Urinary bladder (tissue), 3 donors: ENCODE measurements at regions not wholly inside any gene's neighbourhood (a gene's known extent, or its start where the extent isn't known, plus 50 kb on each side); places are given as distances from the start of the nearest gene placed in this dataset.
"Not testable (repeated sequence)": the region's sequence is repeated elsewhere in the genome, so short reads cannot be mapped to it uniquely, and the experiment has no call there.

Experiments used
- DNase-seq: peaks from one replicate; pipeline ENCODE4 v3.0.0-alpha.2; 2015; ENCODE audit errors: extremely low spot score
- H3K27ac ChIP-seq: one replicate; pipeline ENCODE4 v1.5.1; 2013; ENCODE audit warnings: low read depth, mild to moderate bottlenecking, moderate library complexity
- H3K36me3 ChIP-seq: one replicate; pipeline ENCODE4 v1.6.1; 2013; ENCODE audit warnings: mild to moderate bottlenecking, moderate library complexity; ENCODE audit not compliant: insufficient read depth
- H3K4me1 ChIP-seq: one replicate; pipeline ENCODE4 v1.6.1; 2013; ENCODE audit warnings: mild to moderate bottlenecking, moderate library complexity; ENCODE audit not compliant: insufficient read depth
- H3K4me3 ChIP-seq: one replicate; pipeline ENCODE4 v1.5.1; 2013; ENCODE audit warnings: low read depth, low read length
- WGBS: extraction: QIAGEN DNeasy Blood & Tissue Kit; methylation state at CpG from one replicate; pipeline ENCODE4 v1.1.7; 2013; 5-methylcytosine and 5-hydroxymethylcytosine counted together
- donor health status: healthy with polysubstance abuse.
- donor health status: healthy.

DNA sequence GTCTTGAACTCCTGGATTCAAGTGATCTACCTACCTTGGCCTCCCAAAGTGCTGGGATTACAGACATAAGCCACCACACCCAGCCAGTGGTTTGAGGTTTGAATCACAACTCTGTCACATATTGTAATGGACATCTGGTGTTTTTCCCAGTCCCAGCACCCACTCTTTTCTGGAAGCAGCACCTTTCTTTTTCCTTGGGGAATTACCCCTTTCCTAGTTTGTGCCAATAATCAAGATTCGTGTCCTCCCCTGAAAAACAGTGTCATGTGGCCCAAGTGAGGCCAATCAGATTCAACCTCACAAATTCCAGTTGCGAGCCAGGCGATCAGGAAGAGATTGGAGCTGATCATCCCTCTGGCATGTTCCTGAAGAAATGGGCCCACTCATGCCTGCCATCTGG, 71.7 kb upstream of the SGK1 start:
- no peak overlapping the region for H3K4me3 ChIP-seq
- no peaks in the 10 kb centered on the region for H3K4me1 ChIP-seq
- H3K27ac ChIP-seq = no peak overlapping the region
- DNase-seq = no peak
- 85% methylated on average over 3 of the region's 3 CpGs for WGBS
- H3K36me3 ChIP-seq = no peaks in the 10 kb centered on the region

DNA sequence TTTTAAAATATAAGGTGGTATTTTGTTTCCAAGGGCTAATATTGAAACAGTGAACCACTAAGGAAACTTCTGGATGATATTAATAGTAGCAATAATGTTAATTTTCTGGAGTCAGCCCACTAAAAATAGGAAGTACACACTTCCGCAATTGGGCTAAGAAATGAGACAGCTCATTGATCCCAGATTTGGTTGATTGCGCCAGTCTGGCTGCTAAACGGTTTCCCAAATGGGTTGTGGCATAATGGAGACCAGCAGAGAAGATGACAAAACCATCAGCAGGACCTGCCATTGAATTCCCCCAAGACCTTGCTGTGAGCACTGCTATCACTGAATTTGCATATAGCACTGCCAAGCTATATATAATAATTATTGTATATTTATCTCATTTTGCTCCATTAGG, 71.2 kb upstream of the SGK1 start:
- 83% methylated on average over 3 of the region's 3 CpGs for WGBS
- Histone ChIP-seq H3K4me3 (no peak overlapping the region), H3K27ac (no peak overlapping the region), H3K4me1 (no peaks in the 10 kb centered on the region), H3K36me3 (no peaks in the 10 kb centered on the region)
- DNase-seq = no peak

DNA sequence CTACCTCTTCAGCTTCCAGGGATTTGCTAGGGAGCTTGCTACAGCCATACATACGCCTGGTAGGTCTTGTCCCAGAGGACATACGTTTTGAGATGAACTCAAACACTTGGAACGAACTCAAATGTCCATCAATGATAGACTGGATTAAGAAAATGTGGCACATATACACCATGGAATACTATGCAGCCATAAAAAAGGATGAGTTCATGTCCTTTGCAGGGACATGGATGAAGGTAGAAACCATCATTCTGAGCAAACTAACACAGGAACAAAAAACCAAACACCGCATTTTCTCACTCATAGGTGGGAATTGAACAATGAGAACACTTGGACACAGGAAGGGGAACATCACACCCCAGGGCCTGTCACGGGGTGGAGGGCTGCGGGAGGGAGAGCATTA, 68.6 kb upstream of the SGK1 start:
- H3K27ac ChIP-seq, H3K4me3 ChIP-seq, H3K4me1 ChIP-seq, DNase-seq, H3K36me3 ChIP-seq: not testable (repeated sequence)
- 73% methylated on average over 6 of the region's 6 CpGs for WGBS

GRCh38 chr6:134381959-134382358, 64.0 kb upstream of the SGK1 start:
- H3K36me3 ChIP-seq = no peaks in the 10 kb centered on the region
- DNase-seq = no peak
- H3K4me3 ChIP-seq = no peak overlapping the region
- H3K27ac ChIP-seq = no peak overlapping the region
- WGBS = 56% methylated on average over 5 of the region's 5 CpGs
- H3K4me1 ChIP-seq = no peaks in the 10 kb centered on the region

GRCh38 chr6:134379599-134379998, 61.7 kb upstream of the SGK1 start:
- Histone ChIP-seq H3K36me3 (no peaks in the 10 kb centered on the region), H3K27ac (no peak overlapping the region), H3K4me1 (no peaks in the 10 kb centered on the region), H3K4me3 (no peak overlapping the region)
- WGBS = 67% methylated on average over 1 of the region's 1 CpG
- no peak for DNase-seq

GRCh38 chr6:134379076-134379475, 61.2 kb upstream of the SGK1 start:
- no peaks in the 10 kb centered on the region for H3K36me3 ChIP-seq
- H3K27ac ChIP-seq = no peak overlapping the region
- no peak overlapping the region for H3K4me3 ChIP-seq
- H3K4me1 ChIP-seq = no peaks in the 10 kb centered on the region
- 79% methylated on average over 5 of the region's 5 CpGs for WGBS
- DNase-seq = peak; percentile 64

- H3K4me3 ChIP-seq = no peak overlapping the region
- DNase-seq = no peak
- no peak overlapping the region for H3K27ac ChIP-seq
- 24% methylated on average over 1 of the region's 1 CpG for WGBS
- H3K36me3 ChIP-seq = no peaks in the 10 kb centered on the region
- no peaks in the 10 kb centered on the region for H3K4me1 ChIP-seq
These were observed 60.5 kb upstream of the SGK1 start for GRCh38 chr6:134378426-134378825.

DNA sequence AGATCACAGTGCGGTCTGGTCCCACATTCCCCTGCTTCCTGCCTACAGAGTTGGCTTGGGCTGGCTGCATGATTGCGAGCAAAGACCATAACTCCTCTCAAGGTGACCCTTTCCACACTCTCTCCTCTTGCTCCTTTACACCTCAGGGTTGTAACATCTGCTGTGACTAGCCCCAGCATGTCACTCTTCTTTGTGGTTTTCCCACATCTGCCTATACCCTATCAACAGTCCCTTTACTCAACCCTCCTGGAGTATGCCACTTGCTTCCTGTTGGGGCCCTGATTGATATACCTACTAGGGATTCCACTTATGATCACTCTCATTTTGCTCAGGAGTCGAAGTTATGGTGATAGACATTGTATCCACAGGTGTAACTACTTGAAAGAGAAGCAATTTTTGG, 58.9 kb upstream of the SGK1 start:
- no peak for DNase-seq
- 89% methylated on average over 3 of the region's 3 CpGs for WGBS
- H3K27ac ChIP-seq = no peak overlapping the region
- H3K36me3 ChIP-seq = no peaks in the 10 kb centered on the region
- no peaks in the 10 kb centered on the region for H3K4me1 ChIP-seq
- H3K4me3 ChIP-seq = no peak overlapping the region

DNA sequence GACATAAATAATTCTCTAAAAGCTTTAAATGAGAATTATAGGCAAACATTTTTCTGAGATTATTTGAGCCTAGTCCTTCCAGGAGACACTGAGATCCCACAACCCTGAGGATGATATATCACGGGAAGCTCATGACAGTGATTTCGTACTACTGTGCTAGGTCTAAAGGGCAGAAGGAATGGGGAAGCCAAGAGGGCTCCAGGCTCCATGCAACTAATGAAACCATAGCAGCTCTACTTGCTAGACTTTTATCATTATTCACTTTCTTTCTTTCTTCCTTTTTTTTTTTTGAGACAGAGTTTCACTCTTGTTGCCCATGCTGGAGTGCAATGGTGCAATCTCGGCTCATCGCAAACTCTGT, 57.3 kb upstream of the SGK1 start:
- Histone ChIP-seq H3K36me3 (no peaks in the 10 kb centered on the region), H3K27ac (no peak overlapping the region), H3K4me3 (no peak overlapping the region), H3K4me1 (no peaks in the 10 kb centered on the region)
- no peak for DNase-seq
- 94% methylated on average over 4 of the region's 4 CpGs for WGBS

- 91% methylated on average over 4 of the region's 4 CpGs for WGBS
- H3K36me3 ChIP-seq = no peaks in the 10 kb centered on the region
These were observed 56.7 kb upstream of the SGK1 start for GRCh38 chr6:134374491-134375219.

DNA sequence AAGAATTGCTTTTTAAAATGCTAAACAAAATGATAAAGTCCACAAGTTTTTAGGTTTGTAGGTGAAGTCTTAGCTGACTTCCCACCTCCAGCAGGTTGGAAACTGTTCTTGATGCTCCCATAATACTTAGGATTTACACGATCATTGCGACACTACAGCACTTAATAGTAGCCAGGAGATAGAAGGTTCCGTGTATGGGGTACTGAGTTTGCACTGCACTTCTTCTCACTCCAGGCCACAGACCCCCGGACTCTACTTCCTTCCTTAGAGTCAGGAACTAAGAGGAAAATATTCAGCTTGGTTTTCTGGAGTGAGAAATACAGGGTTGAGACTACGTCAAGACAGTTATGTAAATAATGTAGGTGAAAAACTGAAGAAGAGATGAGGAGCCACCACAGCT, 56.1 kb upstream of the SGK1 start:
- DNase-seq = no peak
- H3K36me3 ChIP-seq = no peaks in the 10 kb centered on the region
- WGBS = 75% methylated on average over 5 of the region's 5 CpGs
- H3K4me3 ChIP-seq = no peak overlapping the region
- H3K4me1 ChIP-seq = no peaks in the 10 kb centered on the region
- H3K27ac ChIP-seq = no peak overlapping the region

More at GRCh38 chr6:134374491-134375219, 56.7 kb upstream of the SGK1 start:
- Histone ChIP-seq H3K4me3 (no peak overlapping the region), H3K4me1 (no peaks in the 10 kb centered on the region), H3K27ac (no peak overlapping the region)
- DNase-seq = no peak

DNA sequence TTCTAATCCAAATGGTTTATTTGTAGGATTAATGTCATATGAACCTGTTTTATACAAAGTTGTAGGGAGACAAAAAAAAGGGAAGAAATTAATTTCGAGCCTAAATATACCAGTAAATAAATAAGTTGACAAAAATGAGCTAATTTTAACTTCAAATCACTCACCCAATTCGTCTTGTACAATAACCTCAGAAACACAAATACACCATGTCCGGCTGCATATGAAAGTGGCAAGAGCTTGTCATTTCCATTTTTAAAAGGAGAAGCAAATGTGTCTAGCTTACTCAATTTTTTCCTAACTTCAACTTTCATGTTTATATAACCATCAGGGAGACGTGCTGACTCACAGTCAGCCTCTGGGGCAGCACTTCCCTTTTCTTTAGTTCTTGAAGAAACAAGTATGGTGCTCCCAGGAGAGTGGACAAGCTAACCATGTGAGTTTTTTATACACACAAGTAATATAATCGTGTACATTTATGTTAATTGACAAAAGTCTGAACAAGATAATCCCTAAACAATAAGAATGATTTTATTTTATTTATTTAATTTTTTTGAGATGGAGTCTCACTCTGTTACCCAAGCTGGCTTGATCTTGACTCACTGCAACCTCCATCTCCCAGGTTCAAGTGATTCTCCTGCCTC, 55.5 kb upstream of the SGK1 start:
- no peak for DNase-seq
- no peaks in the 10 kb centered on the region for H3K4me1 ChIP-seq
- no peak overlapping the region for H3K27ac ChIP-seq
- H3K4me3 ChIP-seq = no peak overlapping the region
- H3K36me3 ChIP-seq = no peaks in the 10 kb centered on the region
- 51% methylated on average over 5 of the region's 5 CpGs for WGBS

DNA sequence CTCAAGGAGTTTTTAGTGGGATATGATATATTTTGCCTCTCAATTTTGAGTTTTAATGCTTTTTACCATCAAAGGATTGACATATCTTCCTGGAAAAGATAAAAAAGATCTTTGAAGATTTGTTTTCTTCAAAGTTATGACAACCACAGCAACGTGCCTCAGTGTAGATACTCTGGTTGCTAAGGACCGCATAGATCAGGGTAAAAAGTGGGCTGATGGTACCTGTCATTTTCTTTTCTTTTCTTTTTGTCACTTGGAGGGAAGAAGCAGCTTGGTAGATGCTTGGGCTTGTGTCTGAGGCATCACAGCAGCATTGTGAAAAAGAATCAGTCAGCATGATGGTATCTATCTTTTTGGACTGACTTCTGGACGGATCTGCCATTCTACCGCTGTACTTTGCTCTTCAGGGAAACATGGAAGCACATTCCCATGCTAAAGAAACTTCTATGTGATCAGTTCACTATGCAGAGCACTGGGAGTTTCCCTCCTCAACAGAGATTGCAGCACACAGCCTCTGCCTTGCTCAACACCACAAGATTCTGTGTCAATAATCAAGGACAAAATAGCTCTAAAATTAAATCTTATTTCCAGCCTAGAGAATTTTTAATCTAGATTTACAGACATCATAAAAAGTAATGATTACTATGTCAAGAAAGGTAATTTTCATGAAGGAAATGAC, 54.8 kb upstream of the SGK1 start:
- no peak for DNase-seq
- WGBS = 73% methylated on average over 4 of the region's 4 CpGs
- Histone ChIP-seq H3K4me3 (no peak overlapping the region), H3K27ac (no peak overlapping the region), H3K36me3 (no peaks in the 10 kb centered on the region), H3K4me1 (no peaks in the 10 kb centered on the region)

- Histone ChIP-seq H3K27ac (no peak overlapping the region), H3K4me1 (no peaks in the 10 kb centered on the region), H3K36me3 (no peaks in the 10 kb centered on the region), H3K4me3 (no peak overlapping the region)
- 76% methylated on average over 2 of the region's 2 CpGs for WGBS
- no peak for DNase-seq
These were observed 50.8 kb upstream of the SGK1 start for GRCh38 chr6:134368670-134369069.
